GM19397 (cell line): ENCODE measurements at regions not wholly inside any gene's neighbourhood (a gene's known extent, or its start where the extent isn't known, plus 50 kb on each side); places are given as distances from the start of the nearest gene placed in this dataset.
"Not testable (repeated sequence)": the region's sequence is repeated elsewhere in the genome, so short reads cannot be mapped to it uniquely, and the experiment has no call there.

Experiments used
- ATAC-seq: cut with Tn5 transposase; IDR thresholded peaks from one replicate; pipeline ENCODE4 v1.9.1; 2021; ENCODE audit warnings: mild to moderate bottlenecking, moderate library complexity; ENCODE audit not compliant: unreplicated experiment

DNA sequence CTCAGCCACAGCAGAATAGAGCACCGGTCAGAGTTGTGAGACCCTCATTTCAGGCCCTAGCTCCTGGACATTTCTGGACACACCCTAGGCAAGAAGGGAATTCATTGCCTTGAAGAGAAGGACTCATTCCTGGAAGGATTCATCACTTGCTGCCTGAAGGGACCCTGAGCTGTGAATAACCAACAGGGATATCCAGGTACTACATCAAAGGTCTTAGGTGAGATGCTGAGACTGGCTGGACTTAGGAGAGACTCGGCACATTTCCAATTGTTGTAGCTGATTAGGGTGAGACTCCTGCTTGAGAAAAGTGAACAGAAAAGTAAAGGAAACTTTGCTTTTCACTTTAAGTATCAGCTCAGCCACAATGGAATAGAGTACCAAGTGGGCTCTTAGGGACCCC lies 208.1 kb upstream of the CDKN2B start:
- no peak for ATAC-seq

DNA sequence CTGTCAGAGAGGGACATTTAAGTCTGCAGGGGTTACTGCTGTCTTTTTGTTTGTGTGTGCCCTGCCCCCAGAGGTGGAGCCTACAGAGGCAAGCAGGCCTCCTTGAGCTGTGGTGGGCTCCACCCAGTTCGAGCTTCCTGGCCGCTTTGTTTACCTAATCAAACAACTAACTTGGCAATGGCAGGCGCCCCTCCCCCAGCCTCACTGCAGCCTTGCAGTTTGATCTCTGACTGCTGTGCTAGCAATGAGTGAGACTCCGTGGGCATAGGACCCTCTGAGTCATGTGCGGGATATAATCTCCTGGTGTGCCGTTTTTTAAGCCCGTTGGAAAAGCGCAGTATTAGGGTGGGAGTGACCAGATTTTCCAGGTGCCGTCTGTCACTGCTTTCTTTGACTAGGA lies 216.8 kb upstream of the CDKN2B start:
- ATAC-seq = not testable (repeated sequence)

DNA sequence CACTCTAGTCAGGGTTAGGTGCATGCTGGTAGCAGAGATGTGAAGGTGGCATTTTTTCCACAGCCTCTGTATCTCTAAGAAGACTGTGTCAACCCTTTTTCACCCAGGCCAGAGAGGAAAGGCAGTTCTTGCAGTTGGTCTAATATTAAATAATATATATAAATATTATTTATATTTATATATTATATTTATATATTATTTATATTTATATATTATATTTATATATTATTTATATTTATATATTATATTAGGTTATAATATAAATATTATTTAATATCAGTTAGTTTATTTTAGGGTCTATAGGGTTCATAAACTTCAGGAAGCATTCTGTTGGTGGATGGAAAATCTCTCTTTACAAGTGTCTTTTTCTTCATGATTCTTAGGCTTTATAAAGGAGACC lies 218.6 kb upstream of the DMRTA1 start:
- no peak for ATAC-seq

- ATAC-seq = no peak
Observed at GRCh38 chr9:22228542-22228941, 218.1 kb upstream of the DMRTA1 start.

GRCh38 chr9:22229069-22229468 lies 217.6 kb upstream of the DMRTA1 start:
- ATAC-seq = no peak

GRCh38 chr9:22231309-22231708 lies 215.3 kb upstream of the DMRTA1 start:
- ATAC-seq = not testable (repeated sequence)

DNA sequence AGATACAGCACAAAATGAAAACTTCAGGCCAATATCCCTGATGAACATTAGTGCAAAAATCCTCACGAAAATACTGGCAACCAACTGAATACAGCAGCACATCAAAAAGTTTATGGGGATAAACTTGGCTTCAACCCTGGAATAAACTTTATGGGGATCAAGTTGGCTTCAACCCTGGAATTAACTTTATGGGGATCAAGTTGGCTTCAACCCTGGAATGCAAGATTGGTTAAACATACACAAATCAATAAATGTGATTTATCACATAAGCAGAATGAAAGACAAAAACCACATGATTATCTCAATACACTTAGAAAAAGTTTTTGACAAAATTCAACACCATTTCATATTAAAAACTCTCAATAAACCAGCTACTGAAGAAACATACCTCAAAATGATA lies 213.7 kb upstream of the DMRTA1 start:
- no peak for ATAC-seq

DNA sequence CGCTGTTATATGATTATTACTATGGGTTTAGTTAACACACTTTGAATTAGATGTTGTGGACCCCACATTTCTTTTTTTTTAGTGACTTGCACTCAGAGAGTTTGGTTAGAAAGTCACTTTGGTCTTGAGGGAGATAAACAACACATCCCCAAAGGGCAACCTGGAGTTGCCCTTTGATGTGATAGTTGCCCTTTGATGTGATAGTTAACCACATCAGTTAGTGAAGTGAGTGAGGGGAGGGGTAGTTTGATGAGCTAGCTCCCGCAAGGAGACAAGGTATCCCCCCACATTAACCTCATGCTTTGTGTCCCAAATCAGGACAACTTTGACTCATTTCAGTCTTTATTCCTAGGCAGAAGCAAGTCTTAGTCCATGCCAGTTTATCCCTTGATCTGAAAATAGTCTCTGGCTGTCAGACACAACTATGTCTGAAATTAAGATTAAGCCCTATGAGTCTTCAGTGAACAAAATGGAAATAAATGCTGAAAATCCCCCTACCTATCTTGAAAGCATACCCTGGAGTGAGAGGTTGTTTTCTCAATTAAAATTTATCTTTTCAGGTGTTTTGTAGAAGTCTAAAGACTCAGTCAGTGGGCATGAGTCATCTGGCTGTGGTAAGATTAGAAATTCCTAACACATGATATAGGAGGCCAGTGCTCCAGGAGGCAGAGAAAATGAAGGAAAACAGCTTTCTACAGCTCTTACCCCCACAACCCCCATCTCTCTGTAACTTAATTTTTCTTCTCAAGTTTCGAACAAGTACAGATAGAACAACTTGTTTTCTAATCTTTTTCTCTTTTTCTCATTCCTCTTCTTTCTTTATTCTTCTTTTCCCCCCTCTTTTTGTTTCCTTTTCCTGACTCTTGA lies 208.9 kb upstream of the DMRTA1 start:
- ATAC-seq = no peak

- no peak for ATAC-seq
Observed at GRCh38 chr9:22238809-22239684, 207.6 kb upstream of the DMRTA1 start.

DNA sequence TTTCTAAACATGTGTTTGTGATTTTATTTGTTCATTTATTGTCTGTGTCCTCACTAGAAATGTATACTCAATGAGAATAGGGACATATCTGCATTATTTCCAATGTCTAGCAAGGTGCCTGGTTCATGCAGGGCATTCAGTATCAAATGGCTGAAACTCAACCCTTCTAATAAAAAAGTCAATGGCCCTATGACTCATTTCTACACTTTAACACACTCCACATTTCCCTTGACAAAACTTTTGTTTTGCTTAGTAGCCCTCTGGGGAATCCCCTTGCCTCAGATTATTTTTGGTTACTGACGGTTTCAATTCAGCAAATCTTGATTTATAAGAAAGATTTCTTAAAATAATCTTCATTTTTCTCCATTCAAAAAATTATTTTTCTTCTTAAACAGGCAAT lies 206.0 kb upstream of the DMRTA1 start:
- peak; percentile 62 for ATAC-seq

- ATAC-seq = peak; percentile 3
Observed at GRCh38 chr9:22241024-22241423, 205.6 kb upstream of the DMRTA1 start.

DNA sequence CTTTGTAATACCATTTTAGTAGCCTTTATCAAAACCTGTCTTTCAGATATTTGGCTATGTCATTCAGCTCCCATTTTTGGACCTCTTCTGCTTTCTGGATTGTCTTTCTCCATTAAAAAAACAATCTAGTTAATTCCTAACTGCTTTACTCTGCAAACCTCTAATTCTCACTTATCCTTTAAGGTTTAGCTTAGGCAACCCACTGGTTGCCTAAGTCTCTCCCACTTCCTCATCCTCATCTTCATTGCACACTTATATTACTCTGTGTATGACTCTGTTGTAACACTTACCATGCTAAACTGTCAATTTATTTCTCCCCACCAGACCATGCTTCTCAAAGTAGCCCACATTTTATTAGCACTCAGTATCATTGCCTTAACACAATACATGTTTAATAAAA lies 205.0 kb upstream of the DMRTA1 start:
- no peak for ATAC-seq

DNA sequence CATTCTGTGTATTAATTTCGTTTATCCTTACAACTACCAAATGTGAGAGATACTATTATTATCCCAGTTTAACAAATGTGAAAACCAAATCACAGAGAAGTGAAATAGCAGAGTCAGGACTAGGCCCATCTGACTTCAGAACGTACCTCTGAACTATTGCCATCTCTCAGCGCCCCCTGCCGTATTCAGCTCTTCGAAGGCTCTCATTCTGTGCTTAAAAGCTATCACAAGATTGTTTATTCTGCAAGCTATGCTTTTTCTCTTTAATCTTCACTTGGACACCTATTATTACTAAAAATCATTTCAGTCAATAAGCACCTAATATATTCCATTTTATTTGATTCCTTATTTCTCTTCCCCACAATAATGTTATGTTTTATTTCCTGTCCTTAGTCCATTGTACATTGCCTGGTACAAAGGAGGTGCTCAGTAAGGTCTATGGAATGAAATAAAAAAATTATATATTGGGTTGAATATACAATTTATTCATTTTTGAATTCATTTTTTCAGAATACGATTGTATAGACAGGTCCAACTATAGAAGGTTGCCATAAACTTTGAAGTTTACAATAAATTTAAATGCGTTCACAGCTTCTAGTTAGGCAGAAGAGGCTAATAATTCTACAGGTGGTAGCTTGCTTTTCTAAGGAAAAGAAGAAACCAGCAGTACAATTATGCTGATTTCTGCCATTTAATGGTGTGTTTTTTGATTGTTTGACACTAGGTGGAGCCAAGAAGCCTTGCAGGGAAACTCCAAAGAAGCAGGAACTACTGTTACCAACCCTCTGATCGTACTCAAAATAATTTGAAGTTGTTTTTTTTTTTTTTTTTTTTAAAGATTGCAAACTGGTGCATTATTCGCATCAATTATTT lies 202.2 kb upstream of the DMRTA1 start:
- peak; percentile 40 for ATAC-seq

GRCh38 chr9:22255337-22255736 lies 191.3 kb upstream of the DMRTA1 start:
- ATAC-seq = no peak

GRCh38 chr9:22256381-22256780 lies 190.2 kb upstream of the DMRTA1 start:
- no peak for ATAC-seq

GRCh38 chr9:22257026-22257816 lies 189.4 kb upstream of the DMRTA1 start:
- no peak for ATAC-seq

GRCh38 chr9:22265038-22265437 lies 181.6 kb upstream of the DMRTA1 start:
- ATAC-seq = no peak

- no peak for ATAC-seq
Observed at GRCh38 chr9:22265534-22265933, 181.1 kb upstream of the DMRTA1 start.

DNA sequence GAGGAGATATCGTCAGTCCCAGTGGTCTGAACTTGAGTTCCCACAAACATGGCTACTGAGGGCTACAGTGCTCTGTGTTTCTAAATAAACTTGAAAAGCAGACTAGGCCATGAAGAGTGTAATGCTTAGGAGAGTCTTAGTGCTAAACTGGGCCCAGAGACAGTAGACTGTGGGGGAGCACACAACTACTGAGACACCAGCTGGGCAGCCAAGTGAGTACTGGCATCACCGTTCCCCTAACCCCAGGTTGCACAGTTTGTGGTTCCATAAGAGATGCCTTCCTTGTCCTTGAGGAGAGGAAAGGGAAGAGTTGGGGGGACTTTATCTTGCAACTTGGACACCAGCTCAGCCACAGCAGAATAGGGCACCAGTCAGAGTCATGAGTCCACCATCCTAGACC lies 172.1 kb upstream of the DMRTA1 start:
- ATAC-seq = no peak

DNA sequence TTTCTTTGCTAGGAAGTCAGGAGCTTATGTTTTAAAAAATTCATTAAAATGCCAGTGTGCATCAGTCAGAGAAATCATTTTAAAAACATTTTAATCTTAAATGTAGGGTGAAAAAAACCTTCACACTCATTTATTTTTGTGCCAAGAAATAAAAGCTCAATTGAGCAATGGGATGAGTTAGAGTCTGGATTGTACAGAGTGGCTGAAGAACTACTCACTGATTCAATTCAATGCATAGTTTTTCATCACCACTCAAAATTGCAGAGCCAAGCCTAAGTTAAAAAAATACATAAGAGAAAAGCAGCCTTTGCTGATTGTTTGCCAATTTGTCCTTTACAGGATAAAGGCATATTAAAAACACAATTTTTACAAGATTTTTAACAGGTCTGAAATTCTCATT lies 168.2 kb upstream of the DMRTA1 start:
- no peak for ATAC-seq
